ENCODE measurements at regions not wholly inside any gene's neighbourhood (a gene's known extent, or its start where the extent isn't known, plus 50 kb on each side); places are given as distances from the start of the nearest gene placed in this dataset.
"Not testable (repeated sequence)": the region's sequence is repeated elsewhere in the genome, so short reads cannot be mapped to it uniquely, and the experiment has no call there.

GRCh38 chr1:145191272-145191675 lies 50.7 kb downstream of the PPIAL4D start:
- H3K27me3 ChIP-seq, H3K4me3 ChIP-seq, H3K27ac ChIP-seq, H3K36me3 ChIP-seq, H3K9me3 ChIP-seq, DNase-seq, H3K4me1 ChIP-seq: not testable (repeated sequence)

GRCh38 chr1:145189543-145190030 lies 52.4 kb downstream of the PPIAL4D start:
- H3K36me3 ChIP-seq, H3K4me3 ChIP-seq, DNase-seq, H3K9me3 ChIP-seq, H3K27ac ChIP-seq, H3K4me1 ChIP-seq, H3K27me3 ChIP-seq: not testable (repeated sequence)

- DNase-seq: peak; percentile 16 to 55 (median 35)
- not testable (repeated sequence) for H3K9me3 ChIP-seq, H3K4me1 ChIP-seq, H3K4me3 ChIP-seq, H3K27ac ChIP-seq, H3K36me3 ChIP-seq, H3K27me3 ChIP-seq
Measured at GRCh38 chr1:145188869-145189542, 53.0 kb downstream of the PPIAL4D start.

- H3K27me3 ChIP-seq, H3K36me3 ChIP-seq, H3K4me1 ChIP-seq, H3K4me3 ChIP-seq, H3K27ac ChIP-seq, DNase-seq, H3K9me3 ChIP-seq: not testable (repeated sequence)
- peak in 3 of 6 experiments; percentile 52 to 55 (median 54) for TF ChIP-seq CTCF (IDR thresholded peaks at IDR 0.05)
Measured at GRCh38 chr1:145182606-145183413, 59.2 kb downstream of the PPIAL4D start.

- H3K27ac ChIP-seq, H3K9me3 ChIP-seq, H3K36me3 ChIP-seq, H3K27me3 ChIP-seq, H3K4me3 ChIP-seq, H3K4me1 ChIP-seq: not testable (repeated sequence)
- peak in 1 of 3 donors; percentile 56 for DNase-seq
Measured at GRCh38 chr1:145176285-145176925, 65.6 kb downstream of the PPIAL4D start.

GRCh38 chr1:145174377-145174776 lies 67.6 kb downstream of the PPIAL4D start:
- not testable (repeated sequence) for H3K4me1 ChIP-seq, H3K4me3 ChIP-seq, H3K36me3 ChIP-seq, H3K27ac ChIP-seq, H3K27me3 ChIP-seq, H3K9me3 ChIP-seq, DNase-seq

- peak in 1 of 3 donors; percentile 13 for DNase-seq
- H3K9me3 ChIP-seq, H3K27me3 ChIP-seq, H3K4me3 ChIP-seq, H3K27ac ChIP-seq, H3K4me1 ChIP-seq, H3K36me3 ChIP-seq: not testable (repeated sequence)
Measured at GRCh38 chr1:145168220-145168848, 72.6 kb downstream of the FAM72D start.

GRCh38 chr1:145164360-145164759 lies 68.6 kb downstream of the FAM72D start:
- not testable (repeated sequence) for H3K4me1 ChIP-seq, H3K4me3 ChIP-seq, H3K9me3 ChIP-seq, H3K27ac ChIP-seq, H3K36me3 ChIP-seq, H3K27me3 ChIP-seq, DNase-seq

Small RNAs in the stretch of these regions (small RNA-seq; reads per million reads assigned to genes)
- gene RF00003: 0 to 0.38 reads per million in 2 donors
